ENCODE measurements at regions not wholly inside any gene's neighbourhood (a gene's known extent, or its start where the extent isn't known, plus 50 kb on each side); places are given as distances from the start of the nearest gene placed in this dataset.

- DNase-seq (ENCODE audit: low spot score): no peak
These were observed 542.6 kb upstream of the KLHL29 start for GRCh38 chr2:22842205-22842869.

- DNase-seq (ENCODE audit: low spot score): no peak
These were observed 541.0 kb upstream of the KLHL29 start for GRCh38 chr2:22843919-22844537.

GRCh38 chr2:22850310-22850709 lies 534.7 kb upstream of the KLHL29 start:
- DNase-seq (ENCODE audit: low spot score): no peak

GRCh38 chr2:22854588-22854987 lies 530.4 kb upstream of the KLHL29 start:
- DNase-seq (ENCODE audit: low spot score): no peak

- no peak for DNase-seq (ENCODE audit: low spot score)
These were observed 529.9 kb upstream of the KLHL29 start for GRCh38 chr2:22855081-22855480.

- no peak for DNase-seq (ENCODE audit: low spot score)
These were observed 529.2 kb upstream of the KLHL29 start for GRCh38 chr2:22855761-22856184.

- DNase-seq (ENCODE audit: low spot score): no peak
These were observed 517.0 kb upstream of the KLHL29 start for GRCh38 chr2:22867973-22868372.

- no peak for DNase-seq (ENCODE audit: low spot score)
These were observed 506.9 kb upstream of the KLHL29 start for GRCh38 chr2:22878121-22878520.

GRCh38 chr2:22879009-22879863 lies 505.7 kb upstream of the KLHL29 start:
- DNase-seq (ENCODE audit: low spot score): no peak

- no peak for DNase-seq (ENCODE audit: low spot score)
These were observed 504.8 kb upstream of the KLHL29 start for GRCh38 chr2:22880161-22880560.

GRCh38 chr2:22882011-22882410 lies 503.0 kb upstream of the KLHL29 start:
- no peak for DNase-seq (ENCODE audit: low spot score)

- no peak for DNase-seq (ENCODE audit: low spot score)
These were observed 502.3 kb upstream of the KLHL29 start for GRCh38 chr2:22882643-22883042.

- no peak for DNase-seq (ENCODE audit: low spot score)
These were observed 501.9 kb upstream of the KLHL29 start for GRCh38 chr2:22883054-22883453.

- DNase-seq (ENCODE audit: low spot score): no peak
These were observed 499.7 kb upstream of the KLHL29 start for GRCh38 chr2:22885245-22885644.

GRCh38 chr2:22887426-22887825 lies 497.6 kb upstream of the KLHL29 start:
- no peak for DNase-seq (ENCODE audit: low spot score)

- DNase-seq (ENCODE audit: low spot score): no peak
These were observed 497.1 kb upstream of the KLHL29 start for GRCh38 chr2:22887845-22888244.

- DNase-seq (ENCODE audit: low spot score): no peak
These were observed 494.8 kb upstream of the KLHL29 start for GRCh38 chr2:22890132-22890531.

- DNase-seq (ENCODE audit: low spot score): no peak
These were observed 491.0 kb upstream of the KLHL29 start for GRCh38 chr2:22893761-22894517.

GRCh38 chr2:22894761-22895160 lies 490.2 kb upstream of the KLHL29 start:
- DNase-seq (ENCODE audit: low spot score): no peak

- no peak for DNase-seq (ENCODE audit: low spot score)
These were observed 487.6 kb upstream of the KLHL29 start for GRCh38 chr2:22897428-22897827.

GRCh38 chr2:22900674-22901073 lies 484.3 kb upstream of the KLHL29 start:
- DNase-seq (ENCODE audit: low spot score): no peak

- DNase-seq (ENCODE audit: low spot score): no peak
These were observed 483.4 kb upstream of the KLHL29 start for GRCh38 chr2:22901471-22902179.

Data from AG08396 (cell line).